Progenitor cell of endocrine pancreas (in vitro differentiated cells): ENCODE measurements at regions not wholly inside any gene's neighbourhood (a gene's known extent, or its start where the extent isn't known, plus 50 kb on each side); places are given as distances from the start of the nearest gene placed in this dataset.

ENCODE experiments used
- DNase-seq: peaks from one replicate; pipeline ENCODE4 v3.0.0; 2021; ENCODE audit warnings: low spot score; ENCODE audit not compliant: unreplicated experiment
- H3K27ac Mint-ChIP-seq: 2 replicates; pipeline ENCODE4 v1.8.0; 2021; ENCODE audit warnings: mild to moderate bottlenecking, moderate library complexity, mixed read lengths
- H3K27me3 Mint-ChIP-seq: 2 replicates; pipeline ENCODE4 v1.8.0; 2021; ENCODE audit warnings: mixed read lengths
- H3K36me3 Mint-ChIP-seq: 2 replicates; pipeline ENCODE4 v1.8.0; 2022; ENCODE audit warnings: mixed read lengths; ENCODE audit not compliant: insufficient read depth
- H3K4me1 Mint-ChIP-seq: 2 replicates; pipeline ENCODE4 v1.8.0; 2021; ENCODE audit warnings: low read depth, mixed read lengths
- H3K4me3 Mint-ChIP-seq: 2 replicates; pipeline ENCODE4 v1.8.0; 2021; ENCODE audit warnings: low read depth, mild to moderate bottlenecking, moderate library complexity, mixed read lengths
- H3K9me3 Mint-ChIP-seq: 2 replicates; pipeline ENCODE4 v1.8.0; 2021; ENCODE audit warnings: low read depth, mixed read lengths
- CTCF ChIP-seq: fragments of 200-600 bp; sonication (generic); IDR thresholded peaks from one replicate; pipeline ENCODE4 v1.5.0; 2021; ENCODE audit warnings: antibody characterized with exemption, mild to moderate bottlenecking; ENCODE audit not compliant: unreplicated experiment

GRCh38 chr6:156454867-156455266 lies 322.3 kb upstream of the ARID1B start:
- no peak for TF ChIP-seq CTCF
- Mint-ChIP-seq H3K9me3 (peaks cover 8% of the 10 kb centered on the region), H3K27ac (no peak overlapping the region), H3K36me3 (no peaks in the 10 kb centered on the region), H3K4me3 (no peak overlapping the region), H3K4me1 (peaks cover 7% of the 10 kb centered on the region), H3K27me3 (no peaks in the 10 kb centered on the region)
- DNase-seq, result no peak

GRCh38 chr6:156451726-156452125 lies 325.5 kb upstream of the ARID1B start:
- Mint-ChIP-seq H3K27ac (no peak overlapping the region), H3K4me3 (no peak overlapping the region), H3K27me3 (no peaks in the 10 kb centered on the region), H3K4me1 (no peaks in the 10 kb centered on the region), H3K36me3 (no peaks in the 10 kb centered on the region), H3K9me3 (peaks cover 8% of the 10 kb centered on the region)
- no peak for TF ChIP-seq CTCF
- no peak for DNase-seq

GRCh38 chr6:156451088-156451487 lies 326.1 kb upstream of the ARID1B start:
- Mint-ChIP-seq H3K36me3 (no peaks in the 10 kb centered on the region), H3K27me3 (no peaks in the 10 kb centered on the region), H3K4me3 (no peak overlapping the region), H3K4me1 (no peaks in the 10 kb centered on the region), H3K27ac (no peak overlapping the region), H3K9me3 (peaks cover 8% of the 10 kb centered on the region)
- DNase-seq, result no peak
- TF ChIP-seq CTCF, result no peak

- no peaks in the 10 kb centered on the region for H3K27me3 Mint-ChIP-seq
- no peaks in the 10 kb centered on the region for H3K36me3 Mint-ChIP-seq
- peaks cover 8% of the 10 kb centered on the region for H3K9me3 Mint-ChIP-seq
- no peak overlapping the region for H3K4me3 Mint-ChIP-seq
- no peaks in the 10 kb centered on the region for H3K4me1 Mint-ChIP-seq
- no peak overlapping the region for H3K27ac Mint-ChIP-seq
- no peak for TF ChIP-seq CTCF
- no peak for DNase-seq
Measured at GRCh38 chr6:156450421-156450820, 326.8 kb upstream of the ARID1B start.

- Mint-ChIP-seq H3K27ac (no peak overlapping the region), H3K36me3 (no peaks in the 10 kb centered on the region), H3K27me3 (no peaks in the 10 kb centered on the region), H3K4me1 (no peaks in the 10 kb centered on the region), H3K4me3 (no peak overlapping the region), H3K9me3 (peaks cover 11% of the 10 kb centered on the region)
- DNase-seq, result no peak
- TF ChIP-seq CTCF, result no peak
Measured at GRCh38 chr6:156449569-156449968, 327.6 kb upstream of the ARID1B start.
